HFFc6 (cell line): ENCODE measurements at regions not wholly inside any gene's neighbourhood (a gene's known extent, or its start where the extent isn't known, plus 50 kb on each side); places are given as distances from the start of the nearest gene placed in this dataset.

ENCODE experiments used
- DNase-seq: peaks from one replicate; pipeline ENCODE4 v3.0.0-alpha.2; 2018
- H3K27ac Mint-ChIP-seq: 2 replicates; pipeline ENCODE4 v1.8.0; 2020; ENCODE audit warnings: mild to moderate bottlenecking, mixed read lengths
- H3K27me3 Mint-ChIP-seq: 2 replicates; pipeline ENCODE4 v1.8.0; 2021; ENCODE audit warnings: mild to moderate bottlenecking, moderate library complexity, mixed read lengths; ENCODE audit not compliant: insufficient read depth
- H3K36me3 Mint-ChIP-seq: 2 replicates; pipeline ENCODE4 v1.8.0; 2021; ENCODE audit warnings: low read depth, mixed read lengths
- H3K4me1 Mint-ChIP-seq: 2 replicates; pipeline ENCODE4 v1.8.0; 2020; ENCODE audit warnings: low read depth, mixed read lengths
- H3K4me3 Mint-ChIP-seq: 2 replicates; pipeline ENCODE4 v1.8.0; 2020; ENCODE audit warnings: mild to moderate bottlenecking, moderate library complexity, mixed read lengths
- H3K9me3 Mint-ChIP-seq: 2 replicates; pipeline ENCODE4 v1.8.0; 2020; ENCODE audit warnings: mild to moderate bottlenecking, mixed read lengths
- TF ChIP-seq, protein P1 (sequence below): fragments of 200-600 bp; sonication (generic); IDR thresholded peaks from 2 replicates; pipeline ENCODE4 v1.5.0; 2021; ENCODE audit warnings: antibody characterized with exemption, mild to moderate bottlenecking

DNA sequence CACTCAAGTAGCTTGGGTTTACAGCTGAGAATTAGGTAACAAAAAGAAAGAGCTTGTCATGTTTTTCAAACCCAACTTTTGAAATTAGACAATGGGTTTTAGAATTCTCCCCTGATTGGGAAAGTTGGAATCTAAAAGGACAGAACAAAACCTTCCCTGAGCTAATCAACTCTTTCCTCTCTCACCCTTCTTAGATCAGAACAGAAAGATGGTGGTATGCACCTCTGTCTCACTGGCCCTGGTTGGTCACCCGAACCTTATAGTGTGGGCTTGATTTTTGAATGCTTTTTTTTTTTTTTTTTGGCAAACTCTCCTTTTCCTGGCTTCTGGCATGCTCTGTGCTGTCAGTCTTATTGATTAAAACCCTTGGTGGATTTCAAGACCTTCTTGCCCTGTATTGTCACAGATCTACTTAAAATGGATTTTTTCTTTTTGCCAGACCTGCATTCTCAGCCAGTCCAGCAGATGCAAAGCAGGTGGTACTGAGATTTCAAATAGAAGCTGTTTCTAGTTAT lies 251.1 kb upstream of the RMST start:
- Mint-ChIP-seq H3K4me1 (no peaks in the 10 kb centered on the region), H3K36me3 (no peaks in the 10 kb centered on the region), H3K27me3 (no peaks in the 10 kb centered on the region), H3K27ac (no peak overlapping the region), H3K9me3 (peaks cover 49% of the 10 kb centered on the region), H3K4me3 (no peak overlapping the region)
- TF ChIP-seq, protein P1, sequence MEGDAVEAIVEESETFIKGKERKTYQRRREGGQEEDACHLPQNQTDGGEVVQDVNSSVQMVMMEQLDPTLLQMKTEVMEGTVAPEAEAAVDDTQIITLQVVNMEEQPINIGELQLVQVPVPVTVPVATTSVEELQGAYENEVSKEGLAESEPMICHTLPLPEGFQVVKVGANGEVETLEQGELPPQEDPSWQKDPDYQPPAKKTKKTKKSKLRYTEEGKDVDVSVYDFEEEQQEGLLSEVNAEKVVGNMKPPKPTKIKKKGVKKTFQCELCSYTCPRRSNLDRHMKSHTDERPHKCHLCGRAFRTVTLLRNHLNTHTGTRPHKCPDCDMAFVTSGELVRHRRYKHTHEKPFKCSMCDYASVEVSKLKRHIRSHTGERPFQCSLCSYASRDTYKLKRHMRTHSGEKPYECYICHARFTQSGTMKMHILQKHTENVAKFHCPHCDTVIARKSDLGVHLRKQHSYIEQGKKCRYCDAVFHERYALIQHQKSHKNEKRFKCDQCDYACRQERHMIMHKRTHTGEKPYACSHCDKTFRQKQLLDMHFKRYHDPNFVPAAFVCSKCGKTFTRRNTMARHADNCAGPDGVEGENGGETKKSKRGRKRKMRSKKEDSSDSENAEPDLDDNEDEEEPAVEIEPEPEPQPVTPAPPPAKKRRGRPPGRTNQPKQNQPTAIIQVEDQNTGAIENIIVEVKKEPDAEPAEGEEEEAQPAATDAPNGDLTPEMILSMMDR = no peak
- DNase-seq = no peak

DNA sequence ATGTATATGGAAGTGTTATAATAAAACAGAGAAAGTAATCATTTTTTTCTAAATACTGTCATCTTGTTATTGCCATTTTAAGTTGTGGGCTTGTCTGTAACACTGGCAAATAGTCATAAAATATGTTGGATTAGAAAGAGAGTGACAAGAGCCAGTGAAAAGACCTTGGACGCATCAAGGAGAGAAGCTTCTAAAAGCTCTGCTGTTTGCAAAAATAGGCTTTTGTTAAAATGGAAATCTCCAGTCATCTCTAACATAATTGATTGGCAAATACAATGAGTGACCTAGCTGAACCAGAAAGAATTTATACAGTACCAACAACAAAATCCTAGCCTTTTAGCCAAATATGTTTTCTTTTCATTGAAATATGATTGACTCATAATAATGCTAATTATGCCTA lies 245.8 kb upstream of the RMST start:
- DNase-seq = no peak
- Mint-ChIP-seq H3K36me3 (no peaks in the 10 kb centered on the region), H3K4me1 (no peaks in the 10 kb centered on the region), H3K4me3 (no peak overlapping the region), H3K9me3 (peaks cover 26% of the 10 kb centered on the region), H3K27ac (no peak overlapping the region), H3K27me3 (no peaks in the 10 kb centered on the region)
- TF ChIP-seq, protein P1 = no peak

DNA sequence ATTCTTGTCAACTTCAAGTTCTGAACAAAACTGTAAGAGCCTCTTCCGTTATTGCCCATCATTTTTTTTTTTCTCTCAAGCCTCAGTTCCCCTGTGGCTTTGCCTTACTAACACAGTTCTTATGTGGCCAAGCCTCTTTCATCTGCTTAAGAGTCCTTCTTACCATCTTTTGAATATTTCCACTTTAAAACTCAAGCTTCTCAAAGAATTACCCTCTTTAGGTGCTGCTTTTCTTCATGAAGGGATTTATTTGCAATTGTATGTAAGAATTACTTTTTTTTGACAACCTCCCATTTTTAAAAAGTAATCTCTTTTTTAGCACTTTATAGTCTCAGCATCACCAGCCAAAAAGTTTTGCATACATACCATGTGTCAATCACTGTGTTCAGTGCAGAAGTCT lies 240.2 kb upstream of the RMST start:
- DNase-seq = no peak
- Mint-ChIP-seq H3K27ac (no peak overlapping the region), H3K36me3 (no peaks in the 10 kb centered on the region; the same call in 1 of the 2 replicates), H3K4me3 (no peak overlapping the region), H3K4me1 (no peaks in the 10 kb centered on the region), H3K27me3 (no peaks in the 10 kb centered on the region), H3K9me3 (peaks cover 47% of the 10 kb centered on the region)
- TF ChIP-seq, protein P1 = no peak

DNA sequence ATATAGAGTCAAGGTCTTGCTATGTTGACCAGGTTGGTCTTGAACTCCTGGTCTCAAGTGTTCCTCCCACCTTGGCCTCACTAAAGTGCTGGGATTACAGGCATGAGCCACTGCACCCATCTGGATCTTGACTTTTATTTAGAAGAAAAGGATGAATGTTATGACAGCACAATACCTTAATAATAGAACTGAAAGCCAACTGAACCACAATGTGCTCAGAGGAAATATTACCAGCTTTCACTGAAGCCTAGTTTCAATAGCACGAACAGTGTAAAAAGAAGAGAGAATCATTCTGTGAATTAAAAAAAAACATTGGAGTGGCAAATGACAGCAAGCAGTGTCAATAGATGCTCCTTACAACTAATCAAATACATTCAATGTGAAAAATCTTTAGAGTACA lies 239.2 kb upstream of the RMST start:
- no peaks in the 10 kb centered on the region for H3K27me3 Mint-ChIP-seq
- H3K4me3 Mint-ChIP-seq = no peak overlapping the region
- H3K4me1 Mint-ChIP-seq = no peaks in the 10 kb centered on the region
- H3K27ac Mint-ChIP-seq = no peak overlapping the region
- peaks cover 39% of the 10 kb centered on the region for H3K9me3 Mint-ChIP-seq
- TF ChIP-seq, protein P1 = no peak
- no peak for DNase-seq
- no peaks in the 10 kb centered on the region; the same call in 1 of the 2 replicates for H3K36me3 Mint-ChIP-seq

DNA sequence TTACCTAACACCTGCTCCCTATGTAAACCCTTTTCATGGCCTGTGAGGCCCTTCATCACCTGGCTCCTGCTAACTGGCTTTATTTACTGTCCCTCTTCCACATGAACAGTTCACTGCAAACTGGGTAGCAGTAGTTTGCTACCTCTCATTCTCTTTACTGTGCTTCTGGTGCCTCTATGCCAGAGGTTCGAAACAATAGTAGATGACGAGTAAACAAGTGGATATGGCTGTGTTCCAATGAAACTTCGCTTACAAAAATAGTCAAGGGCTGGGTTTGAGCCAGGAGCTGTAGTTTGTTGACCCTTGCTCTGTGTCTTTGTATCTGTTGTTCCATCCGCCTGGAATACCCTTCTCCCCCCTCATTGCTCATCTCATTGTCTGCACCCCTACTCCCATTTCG lies 233.6 kb upstream of the RMST start:
- H3K4me3 Mint-ChIP-seq = no peak overlapping the region
- no peaks in the 10 kb centered on the region for H3K4me1 Mint-ChIP-seq

More for the DNA sequence above, 233.6 kb upstream of the RMST start:
- Mint-ChIP-seq H3K27ac (no peak overlapping the region), H3K9me3 (peaks cover 42% of the 10 kb centered on the region), H3K27me3 (no peaks in the 10 kb centered on the region), H3K36me3 (no peaks in the 10 kb centered on the region; the same call in 1 of the 2 replicates)
- TF ChIP-seq, protein P1 = no peak
- no peak for DNase-seq
